GM12875 (cell line): ENCODE measurements at regions not wholly inside any gene's neighbourhood (a gene's known extent, or its start where the extent isn't known, plus 50 kb on each side); places are given as distances from the start of the nearest gene placed in this dataset.

Experiments
- H3K4me3 ChIP-seq: one replicate; pipeline ENCODE4 v1.5.1; 2011; ENCODE audit warnings: low read depth, low read length, control low read depth
- TF ChIP-seq, protein P1 (sequence below): IDR thresholded peaks from 2 replicates; pipeline ENCODE4 v1.5.1; 2011; ENCODE audit warnings: low read depth, mild to moderate bottlenecking, control low read depth, inconsistent platforms, low read length, moderate library complexity, borderline replicate concordance; ENCODE audit not compliant: insufficient read depth

- TF ChIP-seq, protein P1, sequence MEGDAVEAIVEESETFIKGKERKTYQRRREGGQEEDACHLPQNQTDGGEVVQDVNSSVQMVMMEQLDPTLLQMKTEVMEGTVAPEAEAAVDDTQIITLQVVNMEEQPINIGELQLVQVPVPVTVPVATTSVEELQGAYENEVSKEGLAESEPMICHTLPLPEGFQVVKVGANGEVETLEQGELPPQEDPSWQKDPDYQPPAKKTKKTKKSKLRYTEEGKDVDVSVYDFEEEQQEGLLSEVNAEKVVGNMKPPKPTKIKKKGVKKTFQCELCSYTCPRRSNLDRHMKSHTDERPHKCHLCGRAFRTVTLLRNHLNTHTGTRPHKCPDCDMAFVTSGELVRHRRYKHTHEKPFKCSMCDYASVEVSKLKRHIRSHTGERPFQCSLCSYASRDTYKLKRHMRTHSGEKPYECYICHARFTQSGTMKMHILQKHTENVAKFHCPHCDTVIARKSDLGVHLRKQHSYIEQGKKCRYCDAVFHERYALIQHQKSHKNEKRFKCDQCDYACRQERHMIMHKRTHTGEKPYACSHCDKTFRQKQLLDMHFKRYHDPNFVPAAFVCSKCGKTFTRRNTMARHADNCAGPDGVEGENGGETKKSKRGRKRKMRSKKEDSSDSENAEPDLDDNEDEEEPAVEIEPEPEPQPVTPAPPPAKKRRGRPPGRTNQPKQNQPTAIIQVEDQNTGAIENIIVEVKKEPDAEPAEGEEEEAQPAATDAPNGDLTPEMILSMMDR, result no peak
- no peak overlapping the region for H3K4me3 ChIP-seq
These were observed 321.0 kb upstream of the RTL1 start for GRCh38 chr14:101224356-101225156.

DNA sequence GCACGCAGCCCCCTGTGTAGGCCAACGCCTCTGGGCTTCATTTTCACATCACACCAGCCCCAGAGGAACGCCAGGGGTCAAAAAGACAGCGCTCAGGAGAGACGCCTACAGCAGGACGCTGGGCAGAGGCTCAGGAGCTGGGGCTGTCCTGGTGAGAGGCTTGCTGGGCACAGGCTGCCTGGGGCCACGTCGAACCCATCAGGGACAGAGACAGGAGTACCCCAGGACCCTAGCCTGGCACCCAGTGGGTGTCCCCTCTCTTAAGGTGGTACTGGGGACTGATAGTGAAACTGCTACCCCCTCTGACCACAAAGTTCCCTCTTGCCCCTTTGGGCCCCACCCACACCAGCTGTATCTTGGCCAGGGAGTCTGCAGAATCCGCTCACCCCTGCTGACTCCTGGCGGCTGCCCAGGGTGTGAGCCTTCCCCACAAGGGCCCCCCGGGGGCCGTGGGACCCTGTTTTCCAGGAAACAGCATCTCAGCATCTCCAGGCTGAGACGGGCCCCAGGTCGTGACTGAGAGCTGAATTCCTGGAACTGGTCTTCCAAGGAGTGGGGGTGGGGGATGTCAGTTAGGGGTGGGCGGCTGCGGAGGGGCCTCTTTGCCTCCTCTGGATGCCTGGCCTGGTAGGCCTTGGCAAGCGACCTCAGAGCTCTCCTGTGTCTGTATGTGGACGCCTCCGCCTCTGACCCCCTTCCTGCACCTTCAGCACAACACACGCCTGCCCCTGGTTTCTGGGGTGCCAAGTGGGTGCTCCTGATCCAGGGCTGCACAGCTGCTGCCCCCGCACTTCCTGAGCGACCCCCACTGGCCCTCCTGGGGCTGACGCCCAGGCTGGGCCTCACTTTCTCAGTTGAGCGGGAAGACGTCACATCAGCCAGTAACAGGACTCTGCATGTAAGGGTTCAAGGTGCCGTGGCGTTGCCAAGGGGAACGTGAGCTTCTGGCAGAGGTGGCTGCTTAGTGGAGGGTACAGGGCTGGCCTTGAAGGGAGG, 321.9 kb upstream of the RTL1 start:
- TF ChIP-seq, protein P1, result no peak
- no peak overlapping the region for H3K4me3 ChIP-seq

GRCh38 chr14:101226265-101226602, 322.7 kb upstream of the RTL1 start:
- TF ChIP-seq, protein P1, result no peak
- H3K4me3 ChIP-seq, result no peak overlapping the region

- TF ChIP-seq, protein P1, result no peak
- no peak overlapping the region for H3K4me3 ChIP-seq
These were observed 323.3 kb upstream of the RTL1 start for GRCh38 chr14:101226603-101227425.

DNA sequence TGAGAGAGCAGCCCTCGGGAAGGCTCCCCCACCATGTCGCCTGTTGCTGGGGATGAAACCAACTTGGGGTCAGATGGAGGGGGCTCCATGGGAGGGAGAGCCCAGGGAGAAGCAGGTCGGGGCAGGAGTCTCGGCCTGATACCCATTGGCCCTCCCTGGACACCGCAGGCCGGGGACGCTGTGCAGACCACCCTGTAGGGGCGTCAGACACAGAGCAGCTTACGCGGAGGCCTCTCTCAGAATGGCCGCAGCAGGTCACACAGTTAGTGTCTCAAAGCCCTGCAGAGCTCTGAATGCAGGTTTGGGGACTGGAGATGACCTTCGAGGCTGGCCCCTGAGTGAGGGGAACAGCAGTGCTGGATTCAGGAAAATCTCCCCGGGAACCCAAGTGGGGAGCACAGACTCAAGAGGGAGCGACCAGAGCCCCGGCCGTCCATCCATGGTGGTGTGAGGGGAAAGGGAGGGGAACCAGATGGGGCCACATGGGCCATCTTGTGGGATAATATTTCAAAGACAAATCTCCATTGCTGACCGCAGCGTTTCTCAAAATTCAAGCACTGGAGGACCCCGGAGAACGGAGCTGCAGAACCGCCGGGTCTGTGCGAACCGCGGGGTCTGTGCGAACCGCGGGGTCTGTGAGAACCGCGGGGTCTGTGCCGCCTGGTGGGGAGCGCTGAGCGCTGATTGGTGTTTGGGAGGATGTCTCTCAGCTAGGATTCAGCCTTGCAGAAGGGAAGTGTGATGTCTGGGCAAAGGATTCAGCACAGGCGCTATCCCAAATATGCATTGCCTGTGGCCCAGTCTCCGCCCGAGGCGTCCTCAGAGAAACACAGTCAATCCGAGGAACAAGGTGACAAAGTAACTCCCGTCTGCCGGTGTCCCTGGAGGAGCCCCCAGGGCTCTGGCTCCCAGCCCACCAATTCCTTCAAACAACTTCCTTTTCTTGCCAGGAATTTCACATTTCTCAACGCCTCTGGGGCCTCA, 324.4 kb upstream of the RTL1 start:
- TF ChIP-seq, protein P1, result no peak
- H3K4me3 ChIP-seq, result no peak overlapping the region
